AG09309 (cell line): ENCODE measurements at regions not wholly inside any gene's neighbourhood (a gene's known extent, or its start where the extent isn't known, plus 50 kb on each side); places are given as distances from the start of the nearest gene placed in this dataset.

ENCODE experiments used
- DNase-seq: peaks from one replicate; pipeline ENCODE4 v3.0.0-alpha.2; 2010; ENCODE audit warnings: low read depth
- H3K4me3 ChIP-seq: 2 replicates; pipeline ENCODE4 v1.5.1; 2011; ENCODE audit warnings: mild to moderate bottlenecking, low read depth, low read length, moderate library complexity; ENCODE audit not compliant: control insufficient read depth
- TF ChIP-seq, protein P1 (sequence below): IDR thresholded peaks from 2 replicates; pipeline ENCODE4 v1.5.1; 2011; ENCODE audit warnings: mild to moderate bottlenecking, low read depth, low read length, inconsistent platforms; ENCODE audit not compliant: insufficient read depth, control insufficient read depth; ENCODE audit errors: missing control alignments

GRCh38 chr11:79498667-79499066 lies 57.8 kb upstream of the TENM4 start:
- H3K4me3 ChIP-seq = no peak overlapping the region
- TF ChIP-seq, protein P1, sequence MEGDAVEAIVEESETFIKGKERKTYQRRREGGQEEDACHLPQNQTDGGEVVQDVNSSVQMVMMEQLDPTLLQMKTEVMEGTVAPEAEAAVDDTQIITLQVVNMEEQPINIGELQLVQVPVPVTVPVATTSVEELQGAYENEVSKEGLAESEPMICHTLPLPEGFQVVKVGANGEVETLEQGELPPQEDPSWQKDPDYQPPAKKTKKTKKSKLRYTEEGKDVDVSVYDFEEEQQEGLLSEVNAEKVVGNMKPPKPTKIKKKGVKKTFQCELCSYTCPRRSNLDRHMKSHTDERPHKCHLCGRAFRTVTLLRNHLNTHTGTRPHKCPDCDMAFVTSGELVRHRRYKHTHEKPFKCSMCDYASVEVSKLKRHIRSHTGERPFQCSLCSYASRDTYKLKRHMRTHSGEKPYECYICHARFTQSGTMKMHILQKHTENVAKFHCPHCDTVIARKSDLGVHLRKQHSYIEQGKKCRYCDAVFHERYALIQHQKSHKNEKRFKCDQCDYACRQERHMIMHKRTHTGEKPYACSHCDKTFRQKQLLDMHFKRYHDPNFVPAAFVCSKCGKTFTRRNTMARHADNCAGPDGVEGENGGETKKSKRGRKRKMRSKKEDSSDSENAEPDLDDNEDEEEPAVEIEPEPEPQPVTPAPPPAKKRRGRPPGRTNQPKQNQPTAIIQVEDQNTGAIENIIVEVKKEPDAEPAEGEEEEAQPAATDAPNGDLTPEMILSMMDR = no peak
- DNase-seq = no peak

GRCh38 chr11:79493555-79494171 lies 52.8 kb upstream of the TENM4 start:
- peak; percentile 14 for DNase-seq
- TF ChIP-seq, protein P1 = peak; percentile 96
- no peak overlapping the region for H3K4me3 ChIP-seq

- TF ChIP-seq, protein P1 = no peak
- H3K4me3 ChIP-seq = no peak overlapping the region
- DNase-seq = no peak
These were observed 51.2 kb upstream of the TENM4 start for GRCh38 chr11:79492008-79492407.
